K562 (cell line): ENCODE measurements at regions not wholly inside any gene's neighbourhood (a gene's known extent, or its start where the extent isn't known, plus 50 kb on each side); places are given as distances from the start of the nearest gene placed in this dataset.

ENCODE experiments used
- EP300 ChIP-seq: IDR thresholded peaks from 2 replicates; pipeline ENCODE4 v1.6.1; 2012; ENCODE audit warnings: low read length, improper control_type of control experiment
- ETV6 ChIP-seq, 3 experiments: fragments of 150-350 bp in 1 of 3; sonication (generic) in 1 of 3; formaldehyde crosslinking in 1 of 3; IDR thresholded peaks; 2 replicates each; pipeline versions ENCODE4 v1.6.1 to v1.8.0; 2014 to 2022; ENCODE audit warnings: borderline replicate concordance in 2 of 3, low read depth in 2 of 3, antibody characterized with exemption in 1 of 3, low read length in 1 of 3, mild to moderate bottlenecking in 1 of 3, missing genetic modification reagents in 1 of 3
- HMG20A ChIP-seq: fragments of 450-650 bp; formaldehyde crosslinking; conservative IDR thresholded peaks from 2 replicates; pipeline ENCODE4 v1.4.0; 2020; ENCODE audit warnings: mild to moderate bottlenecking, mixed read lengths
- L3MBTL2 ChIP-seq: fragments of 450-650 bp; IDR thresholded peaks from 2 replicates; pipeline ENCODE4 v1.6.1; 2016; ENCODE audit warnings: mild to moderate bottlenecking, moderate library complexity
- PHF20 ChIP-seq: fragments of 450-650 bp; IDR thresholded peaks from 2 replicates; pipeline ENCODE4 v1.6.1; 2018; ENCODE audit not compliant: partially characterized antibody
- POLR2A ChIP-seq: fragments of 450-650 bp; conservative IDR thresholded peaks from 2 replicates; pipeline ENCODE4 v1.6.1; 2016
- POLR2AphosphoS2 ChIP-seq: IDR thresholded peaks from 2 replicates; pipeline ENCODE4 v1.6.1; 2012; ENCODE audit warnings: low read length, improper control_type of control experiment
- SIRT6 ChIP-seq: IDR thresholded peaks from one replicate; pipeline ENCODE4 v1.6.1; 2012; ENCODE audit warnings: low read depth, mild to moderate bottlenecking, control low read depth, inconsistent platforms, low read length, moderate library complexity
- SPI1 ChIP-seq: IDR thresholded peaks from 2 replicates; pipeline ENCODE4 v1.6.1; 2011; ENCODE audit warnings: low read depth, low read length, control low read depth, borderline replicate concordance
- ZC3H11A ChIP-seq: IDR thresholded peaks from 2 replicates; pipeline ENCODE4 v1.6.1; 2012; ENCODE audit warnings: low read depth, low read length, improper control_type of control experiment

DNA sequence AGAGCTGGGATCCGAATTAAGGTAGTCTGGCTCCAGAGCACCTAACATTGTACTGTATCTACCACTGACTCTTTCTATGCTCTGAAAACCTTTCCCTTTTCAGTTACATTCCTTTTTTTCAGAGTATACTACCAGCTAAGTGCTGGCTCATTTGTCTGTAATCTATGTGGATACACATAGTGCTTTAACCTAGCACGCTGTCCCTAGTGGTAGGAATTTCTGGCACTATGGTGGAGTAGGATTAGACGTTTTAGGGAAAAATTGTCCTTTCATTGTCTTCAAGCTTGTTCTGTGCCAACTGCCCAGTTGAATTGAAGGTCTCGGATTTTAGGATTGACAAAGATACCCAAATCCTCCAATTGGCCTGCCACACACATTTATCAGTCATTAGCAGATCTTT lies 259.1 kb upstream of the FERMT1 start:
- TF ChIP-seq EP300 (no peak), POLR2A (no peak), SIRT6 (no peak), PHF20 (no peak), SPI1 (no peak), POLR2AphosphoS2 (no peak), HMG20A (CRISPR knock-in tag) (no peak), ZC3H11A (no peak), ETV6 (IDR thresholded peaks at IDR 0.05; ENCODE audit: borderline replicate concordance in 1 of 2, low read depth in 2 of 2, low read length in 1 of 2) (no peak), ETV6 (CRISPR knock-in tag; IDR thresholded peaks at IDR 0.05; ENCODE audit: borderline replicate concordance) (no peak), L3MBTL2 (no peak)
